ENCODE measurements at regions not wholly inside any gene's neighbourhood (a gene's known extent, or its start where the extent isn't known, plus 50 kb on each side); places are given as distances from the start of the nearest gene placed in this dataset.

DNA sequence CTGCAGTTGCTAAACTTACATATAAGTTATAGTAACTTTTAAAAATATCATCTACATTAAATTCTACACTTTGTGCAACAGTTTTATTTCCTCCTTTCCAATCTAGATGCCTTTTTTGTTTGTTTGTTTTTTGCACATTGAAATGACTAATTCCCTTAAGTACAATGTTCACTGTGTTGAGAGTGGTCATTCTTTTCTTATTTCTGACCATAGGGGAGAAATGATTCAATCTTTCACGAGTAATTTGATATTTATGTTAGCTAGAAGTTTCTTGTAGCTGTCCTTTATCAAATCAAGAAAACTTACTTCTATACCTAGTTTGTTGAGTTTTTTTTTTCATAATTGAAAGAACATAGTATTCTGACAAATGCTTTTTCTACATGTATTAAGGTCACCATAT, 85.0 kb upstream of the CBLB start:
- TF ChIP-seq CTCF (IDR thresholded peaks at IDR 0.05; ENCODE audit: low read length) (no peak), EZH2 (IDR thresholded peaks at IDR 0.05; ENCODE audit: borderline replicate concordance, low read length) (no peak)

All from OCI-LY1 (cell line).